NB4 (cell line): ENCODE measurements at regions not wholly inside any gene's neighbourhood (a gene's known extent, or its start where the extent isn't known, plus 50 kb on each side); places are given as distances from the start of the nearest gene placed in this dataset.

Experiments used
- POLR2A ChIP-seq: IDR thresholded peaks from 2 replicates; pipeline ENCODE4 v1.6.1; 2011; ENCODE audit warnings: mild to moderate bottlenecking; ENCODE audit not compliant: insufficient read length; ENCODE audit errors: extremely low read depth
- TF ChIP-seq, protein P1 (sequence below): IDR thresholded peaks from one replicate; pipeline ENCODE4 v1.5.1; 2012; ENCODE audit warnings: low read depth, low read length

DNA sequence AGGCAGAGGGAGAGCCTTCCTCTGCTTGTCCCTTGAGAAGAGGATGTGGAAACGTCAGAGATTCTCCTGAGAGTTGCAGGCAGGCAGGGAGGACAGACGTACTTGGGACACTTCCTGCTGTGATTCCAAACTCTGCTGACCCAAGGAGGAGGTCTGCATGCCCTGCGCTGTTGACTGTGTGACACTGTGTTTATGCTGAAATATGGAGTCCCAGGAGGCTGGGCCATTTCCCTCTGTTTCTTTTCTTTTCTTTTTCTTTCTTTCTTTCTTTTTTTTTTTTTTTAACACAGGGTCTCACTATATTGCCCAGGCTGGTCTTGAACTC is 63.5 kb upstream of the BHLHE23 start:
- TF ChIP-seq, protein P1, sequence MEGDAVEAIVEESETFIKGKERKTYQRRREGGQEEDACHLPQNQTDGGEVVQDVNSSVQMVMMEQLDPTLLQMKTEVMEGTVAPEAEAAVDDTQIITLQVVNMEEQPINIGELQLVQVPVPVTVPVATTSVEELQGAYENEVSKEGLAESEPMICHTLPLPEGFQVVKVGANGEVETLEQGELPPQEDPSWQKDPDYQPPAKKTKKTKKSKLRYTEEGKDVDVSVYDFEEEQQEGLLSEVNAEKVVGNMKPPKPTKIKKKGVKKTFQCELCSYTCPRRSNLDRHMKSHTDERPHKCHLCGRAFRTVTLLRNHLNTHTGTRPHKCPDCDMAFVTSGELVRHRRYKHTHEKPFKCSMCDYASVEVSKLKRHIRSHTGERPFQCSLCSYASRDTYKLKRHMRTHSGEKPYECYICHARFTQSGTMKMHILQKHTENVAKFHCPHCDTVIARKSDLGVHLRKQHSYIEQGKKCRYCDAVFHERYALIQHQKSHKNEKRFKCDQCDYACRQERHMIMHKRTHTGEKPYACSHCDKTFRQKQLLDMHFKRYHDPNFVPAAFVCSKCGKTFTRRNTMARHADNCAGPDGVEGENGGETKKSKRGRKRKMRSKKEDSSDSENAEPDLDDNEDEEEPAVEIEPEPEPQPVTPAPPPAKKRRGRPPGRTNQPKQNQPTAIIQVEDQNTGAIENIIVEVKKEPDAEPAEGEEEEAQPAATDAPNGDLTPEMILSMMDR, result no peak
- TF ChIP-seq POLR2A, result no peak
